ENCODE measurements at regions not wholly inside any gene's neighbourhood (a gene's known extent, or its start where the extent isn't known, plus 50 kb on each side); places are given as distances from the start of the nearest gene placed in this dataset.
"Not testable (repeated sequence)": the region's sequence is repeated elsewhere in the genome, so short reads cannot be mapped to it uniquely, and the experiment has no call there.

DNA sequence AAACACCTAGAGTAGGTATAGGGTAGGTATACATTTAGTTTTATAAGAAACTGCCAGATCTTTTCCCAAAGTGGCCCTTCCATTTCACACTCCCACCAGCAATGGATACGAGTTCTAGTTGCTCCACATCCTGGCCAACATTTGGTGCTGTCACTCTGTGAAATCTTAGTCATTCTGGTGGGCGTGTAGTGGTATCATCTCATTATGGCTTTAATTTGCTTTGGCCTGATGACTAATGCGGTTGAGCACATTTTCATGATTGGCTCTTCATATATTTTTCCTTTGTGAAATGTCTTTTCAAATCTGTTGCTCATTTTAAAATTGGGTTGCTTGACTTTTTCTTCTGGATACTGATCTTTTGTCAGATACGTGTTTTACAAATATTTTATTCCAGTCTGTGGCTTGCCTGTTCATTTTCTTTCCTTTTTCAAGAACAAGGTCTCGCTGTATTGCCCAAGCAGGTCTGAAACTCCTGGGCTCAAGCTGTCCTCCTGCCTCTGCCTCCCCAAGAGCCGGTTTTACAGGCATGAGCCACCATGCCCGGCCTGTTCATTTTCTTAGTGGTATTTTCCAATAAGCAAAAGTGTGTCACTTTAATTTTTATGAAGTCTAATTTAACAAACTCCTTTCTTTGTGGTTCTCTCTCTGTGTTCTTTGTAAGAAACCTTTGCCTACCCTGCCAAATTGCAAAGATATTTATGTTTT, 192.4 kb downstream of the SEC14L1 start:
- peak; percentile 98 for DNase-seq (ENCODE audit: low read depth)

DNA sequence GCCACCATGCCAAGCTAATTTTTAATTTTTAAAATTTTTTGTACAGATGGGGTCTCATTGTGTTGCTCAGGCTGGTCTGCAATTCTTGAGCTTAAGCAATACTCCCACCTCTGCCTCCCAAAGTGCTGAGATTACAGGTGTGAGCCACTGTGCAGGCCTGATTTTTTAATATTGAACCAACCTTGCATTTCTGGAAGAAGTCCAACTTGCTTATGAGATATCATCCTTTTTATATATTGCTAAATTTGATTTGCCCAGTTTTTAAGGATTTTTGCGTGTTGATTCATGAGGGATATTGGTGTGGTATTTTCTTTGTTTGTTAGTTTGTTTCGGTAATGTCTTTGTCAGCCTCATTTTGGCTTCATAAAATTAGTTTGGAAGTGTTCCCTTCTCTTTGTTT, 196.4 kb downstream of the SEC14L1 start:
- no peak for DNase-seq (ENCODE audit: low read depth)

DNA sequence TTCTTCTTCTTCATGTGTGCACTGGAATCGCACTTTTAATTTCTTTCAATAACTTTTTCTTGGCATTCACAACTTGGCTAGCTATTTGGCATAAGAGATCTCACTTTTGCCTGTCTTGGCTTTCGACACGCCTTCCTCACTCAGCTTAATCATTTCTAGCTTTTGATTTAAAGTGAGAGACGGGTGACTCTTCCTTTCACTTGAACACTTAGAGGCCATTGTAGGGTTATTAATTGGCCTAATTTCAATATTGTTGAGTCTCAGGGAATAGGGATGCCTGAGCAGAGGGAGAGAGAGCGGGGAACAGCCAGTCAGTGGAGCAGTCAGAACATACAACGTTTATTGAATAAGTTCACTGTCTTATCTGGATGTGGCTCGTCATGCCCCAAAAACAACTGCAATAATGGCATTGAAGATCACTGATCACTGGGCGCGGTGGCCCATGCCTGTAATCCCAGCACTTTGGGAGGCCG, 200.3 kb downstream of the SEC14L1 start:
- no peak for DNase-seq (ENCODE audit: low read depth)

DNA sequence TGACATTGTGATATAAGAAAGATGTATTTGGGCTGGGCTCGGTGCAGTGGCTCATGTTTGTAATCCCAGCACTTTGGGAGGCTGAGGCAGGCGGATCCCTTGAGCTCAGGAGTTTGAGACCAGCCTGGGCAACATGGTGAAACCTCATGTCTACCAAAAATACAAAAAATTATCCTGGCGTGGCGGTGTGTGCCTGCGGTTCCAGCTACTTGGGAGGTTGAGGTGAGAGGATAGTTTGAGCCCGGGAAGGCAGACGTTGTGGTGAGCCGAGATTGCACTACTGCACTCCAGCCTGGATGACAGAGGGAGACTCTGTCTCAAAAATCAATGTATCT, 201.9 kb downstream of the SEC14L1 start:
- DNase-seq (ENCODE audit: low read depth): not testable (repeated sequence)

DNA sequence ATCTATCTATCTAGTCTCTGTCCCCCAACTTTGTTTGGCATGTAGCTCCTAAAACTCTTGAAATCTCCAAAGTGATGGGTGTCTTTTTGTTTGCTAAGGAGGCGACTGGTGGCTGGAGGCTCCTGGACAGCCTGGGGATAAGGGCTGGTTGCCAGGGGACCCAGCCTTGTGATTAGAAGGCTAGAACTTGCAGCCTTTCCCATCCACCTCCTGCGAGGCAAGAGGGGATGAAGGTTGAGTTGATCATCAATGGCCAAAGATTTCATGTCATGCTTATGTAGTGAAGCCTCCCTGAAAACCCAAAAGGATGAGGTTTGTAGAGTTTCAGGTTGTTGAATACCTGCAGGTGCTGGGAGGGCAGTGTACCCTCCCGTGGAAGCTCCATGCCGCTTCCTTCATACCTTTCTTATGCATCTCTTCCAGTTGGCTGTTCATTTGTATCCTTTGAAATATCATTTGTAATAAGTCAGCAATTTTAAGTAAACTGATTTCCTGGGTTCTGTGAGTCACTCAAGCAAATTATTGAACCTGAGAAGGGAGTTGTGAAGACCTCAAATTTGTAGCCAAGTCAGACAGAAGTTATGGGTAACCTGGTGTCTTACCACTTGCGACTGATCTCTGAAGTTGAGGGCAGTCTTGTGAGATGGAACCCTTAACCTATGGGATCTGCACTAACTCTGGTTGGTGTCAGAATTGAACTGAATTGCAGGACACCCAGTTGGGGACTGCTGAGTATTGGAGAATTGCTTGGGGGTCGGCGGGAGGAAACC, 202.4 kb downstream of the SEC14L1 start:
- DNase-seq (ENCODE audit: low read depth): no peak

DNA sequence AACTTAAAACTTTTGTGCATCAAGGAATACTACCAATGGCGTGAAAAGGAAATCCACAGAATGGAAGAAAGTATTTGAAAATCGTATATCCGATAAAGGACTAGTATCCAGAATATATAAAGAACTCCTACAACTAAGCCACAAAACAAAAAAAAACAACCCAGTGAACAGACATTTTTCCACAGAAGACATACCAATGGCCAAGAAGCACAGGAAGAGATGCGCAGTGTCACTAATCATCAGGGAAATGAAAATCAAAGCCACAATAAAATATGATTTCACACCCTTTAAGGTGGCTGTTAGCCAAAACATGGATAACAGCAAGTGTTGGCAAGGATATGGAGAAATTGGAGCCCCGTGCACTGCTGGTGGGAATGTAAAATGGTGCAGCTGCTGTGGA, 203.3 kb downstream of the SEC14L1 start:
- DNase-seq (ENCODE audit: low read depth): no peak

DNA sequence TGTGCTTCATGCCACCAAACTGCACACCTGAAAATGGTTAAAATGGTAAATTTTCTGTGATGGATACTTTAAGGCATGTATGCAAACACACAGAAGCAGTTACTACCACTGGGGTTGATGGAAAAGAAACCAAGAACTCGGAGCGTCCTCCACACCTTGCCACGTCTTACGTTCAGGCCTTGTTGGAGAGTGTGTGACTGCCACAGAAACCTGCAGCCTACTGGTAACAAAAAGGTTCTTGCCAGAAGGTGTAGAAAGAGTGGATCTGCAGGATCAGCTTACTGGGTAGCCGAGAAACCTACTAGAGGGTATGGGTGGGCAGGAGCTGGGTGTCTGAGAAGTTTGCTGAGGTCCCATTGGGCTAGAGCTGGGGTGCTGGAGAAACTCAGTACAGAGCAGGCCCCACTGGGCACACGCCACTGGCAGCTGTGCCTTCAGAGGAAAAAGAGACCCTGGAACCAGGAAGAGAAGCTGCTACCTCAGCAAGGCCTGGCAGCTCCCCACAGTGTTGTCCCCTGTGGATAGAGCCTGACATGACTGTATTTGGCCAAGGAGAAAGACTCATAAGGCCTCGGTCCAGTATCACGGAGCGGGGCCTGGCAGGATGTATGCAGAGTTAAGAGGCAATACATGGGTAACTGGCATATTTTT, 204.6 kb downstream of the SEC14L1 start:
- DNase-seq (ENCODE audit: low read depth): no peak

DNA sequence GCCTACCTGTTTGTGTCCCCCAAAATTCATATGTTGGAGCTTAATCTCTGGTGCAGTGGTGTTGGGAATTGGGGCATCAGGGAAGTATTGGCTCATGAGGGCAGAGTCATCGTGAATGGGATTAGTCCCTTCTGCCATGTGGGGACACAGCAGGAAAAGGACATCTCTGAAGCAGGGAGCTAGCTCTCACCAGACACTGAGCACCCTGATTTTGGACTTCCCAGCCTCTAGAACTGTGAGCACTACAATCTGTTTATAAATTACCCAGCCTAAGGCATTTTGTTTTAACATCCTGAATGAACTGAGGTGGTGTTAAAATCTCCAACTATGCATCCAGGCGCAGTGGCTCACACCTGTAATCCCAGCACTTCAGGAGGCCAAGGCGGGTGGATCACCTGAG, 206.0 kb downstream of the SEC14L1 start:
- no peak for DNase-seq (ENCODE audit: low read depth)

DNA sequence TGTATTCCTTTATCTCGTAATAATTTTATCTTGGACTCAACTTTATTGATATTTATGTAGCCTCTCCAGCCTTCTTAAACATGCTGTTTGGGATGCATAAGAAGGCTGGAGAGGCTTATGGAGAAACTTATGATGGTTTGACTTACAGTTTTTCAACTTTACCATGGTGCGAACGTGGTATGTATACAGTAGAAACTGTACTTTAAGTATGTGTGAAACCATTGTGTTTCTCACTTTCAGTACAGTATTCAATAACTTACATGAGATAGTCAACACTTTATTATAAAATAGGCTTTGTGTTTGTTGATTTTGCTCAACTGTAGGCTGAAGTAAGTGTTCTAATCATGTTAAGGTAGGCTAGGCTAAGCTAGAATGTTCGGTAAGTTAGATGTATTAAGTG, 206.8 kb downstream of the SEC14L1 start:
- no peak for DNase-seq (ENCODE audit: low read depth)

DNA sequence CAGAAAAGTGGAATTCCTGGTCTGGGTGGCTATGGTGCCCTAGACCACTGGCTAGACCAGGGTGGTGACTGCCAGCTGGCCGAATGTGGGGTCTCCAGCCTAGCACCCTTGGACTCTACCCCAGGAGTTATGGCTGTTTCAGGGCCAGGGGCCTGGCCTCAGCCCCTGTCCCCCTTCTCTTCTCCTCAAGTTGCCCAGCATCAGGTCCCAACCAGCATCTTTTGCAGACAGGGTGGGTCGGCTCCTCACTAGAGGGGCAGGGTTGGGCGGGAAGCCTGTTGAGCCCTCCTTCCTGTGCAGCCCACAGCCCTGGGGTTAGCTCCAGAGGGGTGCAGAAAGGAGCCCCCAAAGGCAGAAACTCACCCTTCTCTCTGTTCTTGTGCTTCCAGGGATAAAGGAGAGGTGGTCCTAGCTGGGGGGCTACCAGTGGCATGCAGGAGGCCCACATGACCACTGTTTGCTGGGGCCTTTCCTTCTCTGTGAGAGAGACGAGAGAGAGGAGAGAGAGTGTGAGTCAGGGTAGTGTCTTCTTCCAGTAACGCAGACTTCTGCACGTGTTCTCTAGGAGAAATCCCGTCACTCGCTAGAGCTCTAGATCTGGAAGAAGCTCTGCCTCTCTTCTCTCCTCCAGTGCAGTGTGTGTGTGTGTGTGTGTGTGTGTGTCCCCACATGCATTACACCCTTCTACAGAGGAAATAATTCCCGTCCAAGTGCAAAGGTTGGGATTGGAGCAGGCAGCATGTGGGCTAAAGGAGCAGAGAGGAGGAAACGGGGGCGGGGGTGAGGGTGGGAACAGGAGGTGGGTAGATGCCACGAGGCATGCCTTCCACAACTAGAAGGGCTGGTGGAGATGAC, 209.4 kb downstream of the SEC14L1 start:
- DNase-seq (ENCODE audit: low read depth): no peak

DNA sequence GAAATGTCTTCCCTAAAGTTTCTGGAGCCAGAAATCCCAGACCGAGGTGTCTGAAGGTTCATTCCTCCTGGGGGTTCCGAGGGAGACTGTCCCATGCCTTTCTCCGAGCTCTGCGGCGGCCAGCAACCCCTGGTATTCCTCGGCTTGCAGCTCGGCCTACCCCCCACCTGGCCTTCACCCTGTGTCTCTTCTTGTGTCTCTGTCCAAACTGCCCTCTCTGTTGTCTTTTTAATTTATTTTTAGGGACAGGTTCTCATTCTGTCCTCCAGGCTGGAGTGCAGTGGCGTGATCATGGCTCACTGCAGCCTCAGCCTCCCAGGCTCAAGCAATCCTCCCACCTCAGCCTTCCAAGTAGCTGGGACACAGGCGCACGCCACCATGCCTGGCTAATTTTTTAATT, 211.7 kb downstream of the SEC14L1 start:
- DNase-seq (ENCODE audit: low read depth): no peak

DNA sequence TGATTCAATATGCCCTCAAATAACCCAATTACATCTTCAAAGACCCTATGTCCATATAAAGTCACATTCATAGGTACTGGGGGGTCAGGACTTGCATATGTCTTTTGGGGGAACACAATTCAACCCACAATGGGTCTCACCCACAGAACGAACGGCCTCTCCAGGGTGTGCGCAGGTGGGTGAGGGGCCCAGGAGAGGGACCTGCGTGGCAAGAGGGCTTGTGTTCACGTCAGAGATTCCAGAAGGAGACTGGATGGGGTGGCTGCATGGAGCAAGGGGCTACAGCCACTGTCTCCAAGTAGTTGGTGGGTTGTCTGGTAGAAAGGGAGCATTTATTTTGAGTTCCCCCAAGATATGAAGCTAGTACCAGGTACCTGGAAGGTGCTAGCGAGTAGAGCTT, 212.2 kb downstream of the SEC14L1 start:
- no peak for DNase-seq (ENCODE audit: low read depth)

DNA sequence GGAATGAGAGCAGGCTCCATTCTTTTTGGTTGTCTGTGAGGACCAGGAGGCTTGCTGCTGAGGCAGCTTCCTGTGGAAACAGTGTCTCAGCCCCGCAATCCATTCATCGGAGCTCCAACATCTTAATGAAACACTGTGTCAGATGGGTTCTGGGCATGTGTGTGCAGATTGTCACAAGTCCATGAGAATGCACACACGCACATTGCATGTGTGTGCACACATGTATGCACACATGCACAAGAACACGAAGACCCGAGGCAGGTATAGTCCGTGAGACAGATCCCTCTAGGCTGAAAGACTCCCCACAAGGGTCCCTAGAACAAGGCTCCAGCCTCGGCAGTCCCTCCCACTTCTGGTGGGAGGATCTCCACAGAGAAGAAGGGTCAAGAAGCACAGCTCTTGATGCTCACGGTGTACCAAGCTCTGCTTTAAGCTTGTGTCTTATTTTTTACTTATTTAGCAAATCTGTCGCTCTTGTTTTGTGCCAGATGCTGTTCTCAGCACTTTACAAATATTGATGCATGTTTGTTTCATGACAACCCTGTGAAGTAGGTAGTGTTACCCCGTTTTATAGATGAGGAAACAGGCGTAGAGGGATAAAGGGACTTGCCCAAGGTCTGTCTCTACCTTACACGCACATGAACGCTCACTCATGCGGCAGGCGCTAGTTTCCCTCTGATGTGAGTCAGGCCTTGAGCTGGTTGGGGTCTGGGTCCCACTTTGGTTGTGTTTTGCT, 213.1 kb downstream of the SEC14L1 start:
- no peak for DNase-seq (ENCODE audit: low read depth)

DNA sequence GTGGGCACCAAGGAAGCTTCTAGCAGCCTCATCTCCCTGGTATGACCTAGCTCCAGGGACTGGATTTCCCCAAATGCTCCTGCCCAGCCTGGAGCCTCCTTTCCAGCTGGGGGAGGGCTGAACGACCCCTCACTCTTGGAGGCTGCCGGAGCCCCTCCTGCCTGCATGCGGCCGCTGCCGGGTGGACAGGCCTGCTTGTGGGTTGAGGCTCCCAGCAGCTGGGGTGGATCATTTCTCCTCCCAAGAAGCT, 213.6 kb downstream of the SEC14L1 start:
- no peak for DNase-seq (ENCODE audit: low read depth)

DNA sequence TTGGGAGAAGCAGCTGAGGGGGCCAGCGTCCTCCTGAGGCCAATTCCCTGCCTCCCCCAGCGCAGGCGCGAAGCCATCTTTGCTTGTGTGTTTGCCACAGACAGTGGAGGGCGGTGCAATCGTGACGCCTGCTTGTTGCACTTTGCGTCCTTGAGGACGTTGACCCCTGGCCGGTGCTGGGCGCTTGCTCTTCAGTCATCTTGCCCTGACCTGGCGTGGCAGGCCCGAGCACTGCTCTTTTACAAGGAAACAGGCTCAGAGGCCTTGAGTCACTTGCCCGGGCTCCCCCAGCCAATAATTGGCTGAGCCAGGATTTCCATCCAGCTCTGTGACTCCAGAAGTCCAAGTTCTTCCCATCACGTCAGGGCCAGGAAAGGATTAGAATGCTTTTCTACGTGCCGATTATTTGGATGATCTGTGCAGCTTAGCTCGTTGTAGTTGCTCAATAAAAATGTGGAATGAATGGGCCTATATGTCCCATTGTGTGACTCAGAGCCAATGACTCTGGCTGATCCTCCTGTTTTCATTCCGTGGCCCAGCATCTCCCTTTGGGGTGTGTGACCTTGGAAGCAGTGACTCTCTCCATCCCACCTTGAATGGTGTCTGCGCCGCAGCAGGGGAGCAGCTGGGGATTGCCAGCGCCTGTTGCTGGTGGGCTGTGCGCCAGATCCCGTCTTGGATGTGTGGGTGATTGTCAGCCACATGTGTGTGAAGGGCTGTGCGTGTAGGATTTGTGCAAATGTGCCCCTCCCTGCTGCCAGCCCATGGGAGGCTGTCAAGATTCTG, 214.1 kb downstream of the SEC14L1 start:
- DNase-seq (ENCODE audit: low read depth): peak; percentile 96

DNA sequence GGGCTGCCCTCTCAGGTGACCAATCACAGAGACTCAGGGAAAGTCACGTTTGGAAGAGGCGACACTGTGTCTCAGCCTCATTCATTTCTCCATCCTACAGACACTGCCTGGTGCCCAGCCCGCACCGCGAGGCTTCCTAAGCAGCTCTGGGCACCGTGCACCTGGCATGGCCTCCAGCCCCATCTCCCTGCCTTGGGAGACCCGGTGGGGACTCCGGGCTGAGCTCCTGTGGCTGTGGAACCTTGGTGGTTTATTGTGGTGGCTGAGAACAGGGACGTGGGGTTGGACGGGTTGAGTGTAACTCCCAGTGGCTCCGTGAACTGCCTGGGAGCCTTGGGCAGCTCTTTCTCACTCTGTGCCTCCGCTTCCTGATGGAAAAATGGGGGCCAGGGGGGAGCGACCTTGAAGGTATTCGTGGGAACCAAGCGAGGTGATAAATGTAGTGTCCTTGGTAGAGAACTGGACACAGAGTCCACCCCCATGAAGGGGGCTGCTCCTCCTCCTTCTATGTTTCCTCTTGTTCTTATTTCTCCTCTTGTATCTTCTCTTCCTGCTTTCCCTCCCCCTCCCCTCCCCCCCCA, 215.4 kb downstream of the SEC14L1 start:
- DNase-seq (ENCODE audit: low read depth): no peak

DNA sequence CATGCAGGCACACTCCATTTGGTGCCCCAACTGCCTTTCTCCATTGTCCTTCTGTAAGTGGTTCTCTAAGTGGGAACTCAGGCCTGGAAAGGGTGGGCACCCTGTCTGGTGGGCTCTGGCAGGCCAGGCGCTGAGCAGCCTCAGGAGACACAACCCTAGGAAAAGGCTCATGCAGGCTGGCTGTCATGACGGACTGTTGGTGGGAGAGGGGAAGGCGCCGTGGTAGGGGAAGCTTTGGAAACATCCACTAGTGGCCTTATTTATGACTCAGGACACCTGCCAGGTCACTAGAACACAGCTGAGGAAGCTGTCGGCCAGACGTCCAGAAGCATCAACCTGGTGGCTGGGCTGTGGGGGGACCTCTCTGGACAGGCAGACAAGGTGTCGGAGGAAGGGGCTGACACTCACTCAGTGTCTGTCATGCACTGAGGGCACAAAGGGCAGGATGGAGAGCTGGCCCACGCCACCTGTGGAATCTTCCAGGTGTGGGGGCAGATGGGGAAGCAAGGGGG, 216.0 kb downstream of the SEC14L1 start:
- no peak for DNase-seq (ENCODE audit: low read depth)

DNA sequence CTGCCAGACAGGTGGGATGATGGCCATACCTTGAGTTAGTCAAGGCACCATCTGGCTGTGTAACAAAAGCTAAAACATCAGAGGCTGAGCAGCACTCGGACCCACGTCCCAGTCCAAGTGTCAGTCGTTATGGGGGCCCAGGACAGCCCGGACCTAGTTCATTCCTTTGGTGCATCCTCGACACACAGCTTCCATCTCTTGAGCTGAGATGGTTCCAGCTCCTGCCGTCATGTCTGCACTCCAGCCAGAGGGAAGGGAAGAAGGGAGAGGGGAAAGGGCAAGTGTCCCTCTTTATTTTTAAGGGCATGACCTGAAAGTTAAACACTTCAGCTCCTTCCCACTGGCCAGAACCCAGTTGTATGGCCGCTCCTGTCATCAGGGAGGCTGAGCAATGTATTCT, 218.0 kb downstream of the SEC14L1 start:
- DNase-seq (ENCODE audit: low read depth): no peak

DNA sequence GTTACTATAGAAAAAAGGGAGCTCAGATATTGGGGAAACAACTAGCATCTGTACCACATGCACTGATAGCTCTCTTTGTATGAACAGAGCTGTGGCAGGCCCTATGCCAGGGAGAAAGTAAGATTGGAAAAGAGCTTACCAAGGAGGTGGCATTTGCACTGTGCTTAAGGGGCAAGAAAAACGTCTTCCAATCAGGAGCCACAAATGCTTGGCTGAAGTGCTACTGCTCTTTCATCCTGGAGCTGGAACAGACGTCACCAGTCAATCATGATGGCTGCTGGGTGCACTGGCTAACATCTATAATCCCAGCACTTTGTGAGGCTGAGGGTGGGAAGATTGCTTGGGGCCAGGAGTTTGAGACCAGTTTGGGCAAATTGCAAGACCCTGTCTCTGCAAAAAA, 218.5 kb downstream of the SEC14L1 start:
- no peak for DNase-seq (ENCODE audit: low read depth)

DNA sequence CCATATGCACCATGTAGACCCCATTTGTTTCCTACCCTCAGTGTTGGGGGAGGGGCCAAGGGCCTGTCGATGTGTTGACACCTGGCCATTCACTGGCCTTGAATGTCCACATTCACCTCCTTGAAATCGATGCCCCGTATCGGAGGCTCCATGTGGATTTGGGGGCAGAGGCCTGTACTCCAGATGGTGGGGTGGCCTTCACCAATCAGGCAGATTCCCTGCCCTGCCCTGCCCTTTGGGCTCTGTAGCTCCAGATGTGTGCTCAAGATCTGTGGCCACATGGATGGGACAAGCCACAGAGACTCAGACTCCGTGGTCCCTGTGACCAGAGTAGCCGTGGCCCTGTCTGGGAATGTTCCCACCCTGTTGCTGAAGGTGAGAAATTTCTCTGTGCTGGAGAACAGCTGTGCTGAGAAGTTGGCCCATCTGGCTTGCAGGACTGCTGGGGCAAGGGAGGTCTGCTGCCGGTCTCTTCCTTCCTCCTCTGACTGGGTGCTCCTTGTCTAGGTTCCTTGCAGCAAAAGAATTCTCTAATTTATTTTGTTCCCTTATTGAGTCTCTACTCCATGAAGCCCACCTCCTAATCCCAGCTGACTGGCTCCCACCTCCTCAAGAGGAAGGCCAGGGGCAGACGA, 221.3 kb downstream of the SEC14L1 start:
- DNase-seq (ENCODE audit: low read depth): no peak

Measured in LHCN-M2 (cell line).